ENCODE measurements at regions not wholly inside any gene's neighbourhood (a gene's known extent, or its start where the extent isn't known, plus 50 kb on each side); places are given as distances from the start of the nearest gene placed in this dataset.
A peak's percentile ranks its signal among the peaks of the same experiment; 100 is the strongest.

DNA sequence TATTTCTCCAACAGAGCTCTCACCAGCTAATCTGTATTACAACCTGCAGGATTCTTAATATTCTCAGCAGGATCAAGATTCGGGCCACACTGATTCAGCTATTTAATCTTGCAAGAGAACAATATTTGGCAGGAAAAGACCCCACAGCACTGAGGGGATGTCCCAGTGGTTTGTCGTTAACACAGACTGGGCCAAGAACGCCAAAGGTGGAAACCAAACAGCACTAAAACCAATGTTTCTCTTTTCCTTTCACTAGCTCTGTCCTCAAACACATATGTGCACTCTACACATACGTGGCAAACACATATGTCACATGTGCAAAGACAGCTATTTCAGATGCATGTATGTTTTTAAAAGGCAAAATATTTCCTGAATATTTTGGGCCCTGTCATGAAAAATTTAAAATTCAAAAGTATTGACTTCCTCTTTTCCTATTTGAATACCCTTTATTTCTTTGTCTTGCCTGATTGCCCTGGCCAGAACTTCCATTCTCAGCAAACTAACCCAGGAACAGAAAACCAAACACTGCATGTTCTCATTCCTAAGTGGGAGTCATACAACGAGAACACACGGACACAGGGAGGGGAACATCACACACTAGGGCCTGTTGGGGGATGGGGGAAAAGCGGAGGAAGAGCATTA, 51.7 kb upstream of the NEBL start:
- CTCF ChIA-PET: no interaction called here
- POLR2A ChIA-PET: no interaction called here
- no peak for TF ChIP-seq CTCF (IDR thresholded peaks at IDR 0.05; ENCODE audit: control extremely low read depth, extremely low read depth, low read depth, missing control alignments)
- peak; percentile 9 for DNase-seq (ENCODE audit: extremely low spot score)

Measured in GM10248 (cell line).